ENCODE measurements at regions not wholly inside any gene's neighbourhood (a gene's known extent, or its start where the extent isn't known, plus 50 kb on each side); places are given as distances from the start of the nearest gene placed in this dataset.

- H3K18ac ChIP-seq (ENCODE audit: insufficient read length, low read depth, low read length): no peak overlapping the region
- no peak overlapping the region for H2AFZ ChIP-seq (ENCODE audit: low read length)
- H3K79me1 ChIP-seq (ENCODE audit: insufficient read depth, low read depth, low read length, poor library complexity, severe bottlenecking): no peaks in the 10 kb centered on the region
- H3K27ac Mint-ChIP-seq: no peak overlapping the region
- no peak overlapping the region for H3K4ac ChIP-seq (ENCODE audit: low read depth, low read length)
- peaks cover 100% of the 10 kb centered on the region for H3K27me3 Mint-ChIP-seq (ENCODE audit: low read depth)
- no peak overlapping the region for H2BK120ac ChIP-seq (ENCODE audit: low read depth, low read length, poor library complexity, severe bottlenecking)
- no peak overlapping the region for H3K4me2 ChIP-seq (ENCODE audit: insufficient read depth, insufficient read length, low read length)
- no peak overlapping the region for H3K4me3 Mint-ChIP-seq
- peaks cover 6 to 15% of the 10 kb centered on the region in 2 experiments; a peak in 4 of 5 replicates for H3K9me3 Mint-ChIP-seq
- H3K14ac ChIP-seq (ENCODE audit: insufficient read depth, low read length): no peak overlapping the region
- no peak overlapping the region for H3K56ac ChIP-seq (ENCODE audit: insufficient read length, low read depth, low read length)
- no peak overlapping the region for H3T11ph ChIP-seq (ENCODE audit: low read length)
- H3K27ac ChIP-seq (ENCODE audit: insufficient read length, low read depth, low read length): no peak overlapping the region
- no peak overlapping the region for H4K8ac ChIP-seq (replicated peaks; ENCODE audit: insufficient read length, low read depth, low read length)
- no peak overlapping the region for H2BK5ac ChIP-seq (ENCODE audit: insufficient read length, low read length)
- H2BK20ac ChIP-seq (ENCODE audit: low read depth, low read length, poor library complexity, severe bottlenecking): no peak overlapping the region
- no peak overlapping the region for H2AK5ac ChIP-seq (ENCODE audit: insufficient read length, low read length)
- peaks cover 83% of the 10 kb centered on the region for H3K27me3 ChIP-seq (ENCODE audit: insufficient read depth, low read length)
- no peaks in the 10 kb centered on the region for H3K4me1 Mint-ChIP-seq
- no peak overlapping the region for H4K5ac ChIP-seq (ENCODE audit: insufficient read length, low read depth, low read length)
- no peaks in the 10 kb centered on the region for H4K20me1 ChIP-seq (ENCODE audit: control insufficient read depth, insufficient read depth, insufficient read length)
- no peak overlapping the region for H3K23ac ChIP-seq (ENCODE audit: insufficient read length, low read depth, low read length)
- no peaks in the 10 kb centered on the region for H3K79me2 ChIP-seq (ENCODE audit: insufficient read depth, low read length)
- H2BK12ac ChIP-seq (ENCODE audit: insufficient read length, low read depth, low read length): no peak overlapping the region
- no peak for DNase-seq
- no peak overlapping the region for H4K91ac ChIP-seq (ENCODE audit: insufficient read length, low read depth, low read length)
- no peaks in the 10 kb centered on the region for H3K9me3 ChIP-seq (ENCODE audit: control insufficient read depth, low read depth, low read length)
- no peak overlapping the region for H3K9ac ChIP-seq (ENCODE audit: extremely low read depth, insufficient read length, low read length)
- H3K4me1 ChIP-seq (ENCODE audit: insufficient read depth, low read length): no peaks in the 10 kb centered on the region
- no CpG with 5 or more reads among the region's 1 CpG for WGBS (ENCODE audit: extremely low coverage, insufficient read length, low lambda C conversion rate)
- no peaks in the 10 kb centered on the region; a peak in 1 of 7 replicates for H3K36me3 Mint-ChIP-seq (ENCODE audit: insufficient read depth in 1 of 3, low read depth in 3 of 3)
- H2BK15ac ChIP-seq (ENCODE audit: low read depth, low read length): no peak overlapping the region
- TF ChIP-seq CTCF (conservative IDR thresholded peaks at IDR 0.05): no peak
- H3K23me2 ChIP-seq (ENCODE audit: insufficient read length, low read depth, low read length, poor library complexity, severe bottlenecking): no peaks in the 10 kb centered on the region
Measured at GRCh38 chr22:22394591-22394990, 114.0 kb downstream of the ZNF280B start.
